ENCODE measurements at regions not wholly inside any gene's neighbourhood (a gene's known extent, or its start where the extent isn't known, plus 50 kb on each side); places are given as distances from the start of the nearest gene placed in this dataset.
"Not testable (repeated sequence)": the region's sequence is repeated elsewhere in the genome, so short reads cannot be mapped to it uniquely, and the experiment has no call there.

DNA sequence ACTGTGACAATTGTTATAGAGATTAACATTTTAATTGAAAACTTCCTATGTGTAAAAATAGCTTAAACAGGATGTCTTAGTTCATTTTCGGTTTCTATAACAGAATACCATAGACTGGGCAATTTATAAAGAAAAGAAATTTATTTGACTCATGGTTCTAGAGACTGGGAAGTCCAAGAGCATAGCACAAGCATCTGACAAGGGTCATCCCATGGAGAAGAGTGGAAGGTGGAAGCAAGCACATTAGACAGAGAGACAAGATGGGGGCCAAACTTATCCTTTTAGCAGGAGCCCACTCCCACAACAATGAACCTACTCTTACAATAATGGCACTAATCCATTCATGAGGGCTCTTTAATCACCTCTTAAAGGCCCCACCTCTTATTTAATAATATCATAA lies 100.3 kb downstream of the FAM161A start:
- Histone ChIP-seq H3K27me3 (ENCODE audit: control insufficient read depth, insufficient read depth, low read length) (no peaks in the 10 kb centered on the region), H3K36me3 (ENCODE audit: control insufficient read depth, low read depth, low read length) (no peaks in the 10 kb centered on the region), H3K27ac (ENCODE audit: low read length) (no peak overlapping the region), H3K4me3 (ENCODE audit: low read length) (no peak overlapping the region), H3K9me3 (ENCODE audit: control insufficient read depth, low read depth, low read length) (no peaks in the 10 kb centered on the region), H3K9ac (ENCODE audit: low read length) (no peak overlapping the region), H3K4me1 (ENCODE audit: control insufficient read depth, low read depth, low read length) (no peaks in the 10 kb centered on the region)

DNA sequence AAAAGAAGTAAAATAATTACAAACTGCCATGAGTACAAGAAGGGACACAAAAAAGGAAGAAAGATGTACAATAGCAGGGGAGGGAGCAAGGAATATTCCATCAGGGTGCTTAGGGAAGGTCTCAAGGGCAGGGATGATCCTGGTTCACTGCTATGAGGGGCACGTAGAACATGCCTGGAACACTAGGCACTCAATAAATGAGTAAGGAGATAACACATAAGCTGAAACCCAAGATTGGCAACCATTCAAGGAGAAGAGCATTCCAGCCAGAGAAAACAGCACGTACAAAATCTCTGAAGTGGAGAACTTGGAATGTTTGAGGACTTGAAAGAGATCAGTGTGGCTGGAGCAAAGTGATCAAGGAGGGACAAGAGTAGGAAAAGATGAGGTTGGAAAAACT lies 103.2 kb downstream of the FAM161A start:
- H3K36me3 ChIP-seq (ENCODE audit: control insufficient read depth, low read depth, low read length) = no peaks in the 10 kb centered on the region
- H3K27ac ChIP-seq (ENCODE audit: low read length) = no peak overlapping the region
- H3K27me3 ChIP-seq (ENCODE audit: control insufficient read depth, insufficient read depth, low read length) = no peaks in the 10 kb centered on the region
- no peaks in the 10 kb centered on the region for H3K4me1 ChIP-seq (ENCODE audit: control insufficient read depth, low read depth, low read length)
- no peak overlapping the region for H3K9ac ChIP-seq (ENCODE audit: low read length)
- H3K9me3 ChIP-seq (ENCODE audit: control insufficient read depth, low read depth, low read length) = no peaks in the 10 kb centered on the region
- H3K4me3 ChIP-seq (ENCODE audit: low read length) = no peak overlapping the region

DNA sequence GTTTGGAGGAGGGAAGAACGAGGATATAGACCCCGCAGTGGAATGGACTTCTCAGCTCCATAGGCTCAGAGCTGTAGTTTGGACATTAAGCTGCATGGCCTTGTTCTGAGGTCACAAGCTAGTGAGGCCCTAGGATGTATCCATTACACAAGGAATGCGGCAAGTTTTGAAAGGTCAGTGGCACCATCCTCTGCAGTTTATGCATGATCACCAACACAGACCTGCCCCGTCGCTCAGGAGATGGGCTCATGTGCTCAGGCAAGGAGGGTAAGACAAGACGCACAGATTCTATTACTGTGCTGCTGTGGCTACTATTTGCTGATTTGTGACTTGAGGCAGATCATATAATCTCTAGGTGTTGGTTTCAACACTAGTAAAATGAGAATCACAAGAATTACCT lies 110.9 kb downstream of the FAM161A start:
- Histone ChIP-seq H3K27ac (ENCODE audit: low read length) (no peak overlapping the region), H3K4me3 (ENCODE audit: low read length) (no peak overlapping the region), H3K36me3 (ENCODE audit: control insufficient read depth, low read depth, low read length) (no peaks in the 10 kb centered on the region), H3K9me3 (ENCODE audit: control insufficient read depth, low read depth, low read length) (no peaks in the 10 kb centered on the region), H3K4me1 (ENCODE audit: control insufficient read depth, low read depth, low read length) (no peaks in the 10 kb centered on the region), H3K9ac (ENCODE audit: low read length) (no peak overlapping the region), H3K27me3 (ENCODE audit: control insufficient read depth, insufficient read depth, low read length) (no peaks in the 10 kb centered on the region)

DNA sequence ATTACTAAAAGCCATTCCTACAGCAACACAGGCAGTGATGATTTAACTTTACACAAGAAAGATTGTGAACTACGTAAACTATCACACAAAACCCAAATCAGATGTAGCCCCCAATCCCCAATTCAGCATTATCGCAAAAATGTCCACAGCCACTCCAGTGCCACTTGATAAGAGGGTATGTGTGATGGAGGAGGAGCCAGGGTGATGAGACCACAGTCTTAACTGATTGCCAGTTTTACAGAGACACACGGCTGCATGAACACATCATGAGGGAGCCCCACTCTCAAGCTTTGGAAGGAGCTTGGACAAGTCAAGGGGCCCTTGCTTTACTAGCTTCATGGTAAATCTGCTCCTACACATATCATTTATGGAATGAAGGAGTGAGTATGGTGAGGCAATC lies 116.0 kb downstream of the FAM161A start:
- H3K27ac ChIP-seq (ENCODE audit: low read length) = no peak overlapping the region
- no peaks in the 10 kb centered on the region for H3K27me3 ChIP-seq (ENCODE audit: control insufficient read depth, insufficient read depth, low read length)
- no peak overlapping the region for H3K9ac ChIP-seq (ENCODE audit: low read length)
- H3K4me3 ChIP-seq (ENCODE audit: low read length) = no peak overlapping the region
- H3K36me3 ChIP-seq (ENCODE audit: control insufficient read depth, low read depth, low read length) = no peaks in the 10 kb centered on the region
- H3K9me3 ChIP-seq (ENCODE audit: control insufficient read depth, low read depth, low read length) = no peaks in the 10 kb centered on the region
- no peaks in the 10 kb centered on the region for H3K4me1 ChIP-seq (ENCODE audit: control insufficient read depth, low read depth, low read length)

DNA sequence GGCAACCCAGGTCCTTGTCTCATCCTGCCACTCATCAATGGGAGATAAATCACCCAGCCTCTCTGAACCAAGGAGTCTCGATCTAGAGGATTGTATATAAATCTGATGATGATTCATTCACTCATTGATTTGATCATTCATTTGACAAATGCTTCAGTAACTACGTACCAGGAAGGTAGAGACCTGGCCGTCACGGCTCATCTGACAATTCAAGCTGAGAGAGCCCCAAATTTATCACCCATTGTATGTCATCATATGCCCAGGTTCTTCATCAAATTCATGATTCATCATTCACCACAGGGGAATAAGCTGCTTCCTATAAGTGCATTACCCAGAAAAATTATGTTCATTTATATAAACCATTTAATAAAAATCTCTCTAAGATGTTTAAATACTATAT lies 116.9 kb downstream of the FAM161A start:
- Histone ChIP-seq H3K4me3 (ENCODE audit: low read length) (no peak overlapping the region), H3K9me3 (ENCODE audit: control insufficient read depth, low read depth, low read length) (no peaks in the 10 kb centered on the region), H3K4me1 (ENCODE audit: control insufficient read depth, low read depth, low read length) (no peaks in the 10 kb centered on the region), H3K36me3 (ENCODE audit: control insufficient read depth, low read depth, low read length) (no peaks in the 10 kb centered on the region), H3K27me3 (ENCODE audit: control insufficient read depth, insufficient read depth, low read length) (no peaks in the 10 kb centered on the region), H3K27ac (ENCODE audit: low read length) (no peak overlapping the region), H3K9ac (ENCODE audit: low read length) (no peak overlapping the region)

DNA sequence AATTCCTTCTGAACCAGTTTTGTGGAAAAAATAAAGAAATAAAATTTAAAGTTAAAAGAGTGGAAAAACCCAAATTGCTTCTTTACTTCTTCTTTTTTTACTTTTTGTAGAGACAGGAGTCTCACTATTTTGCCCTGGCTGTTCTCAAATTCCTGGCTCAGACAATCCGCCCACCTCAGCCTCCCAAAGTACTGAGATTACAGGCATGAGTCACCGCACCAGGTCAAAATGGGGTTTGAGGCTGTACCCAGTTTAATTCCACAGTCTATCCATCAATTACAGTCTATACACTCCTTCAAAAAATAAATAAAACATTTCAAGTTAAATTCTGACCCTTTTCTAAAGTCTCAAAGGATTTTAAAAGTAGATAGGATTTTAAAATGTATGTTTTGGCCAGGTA lies 120.3 kb downstream of the FAM161A start:
- H3K27ac ChIP-seq (ENCODE audit: low read length) = no peak overlapping the region
- H3K9ac ChIP-seq (ENCODE audit: low read length) = no peak overlapping the region
- H3K36me3 ChIP-seq (ENCODE audit: control insufficient read depth, low read depth, low read length) = no peaks in the 10 kb centered on the region
- no peaks in the 10 kb centered on the region for H3K9me3 ChIP-seq (ENCODE audit: control insufficient read depth, low read depth, low read length)
- no peak overlapping the region for H3K4me3 ChIP-seq (ENCODE audit: low read length)
- H3K27me3 ChIP-seq (ENCODE audit: control insufficient read depth, insufficient read depth, low read length) = no peaks in the 10 kb centered on the region
- H3K4me1 ChIP-seq (ENCODE audit: control insufficient read depth, low read depth, low read length) = no peaks in the 10 kb centered on the region

DNA sequence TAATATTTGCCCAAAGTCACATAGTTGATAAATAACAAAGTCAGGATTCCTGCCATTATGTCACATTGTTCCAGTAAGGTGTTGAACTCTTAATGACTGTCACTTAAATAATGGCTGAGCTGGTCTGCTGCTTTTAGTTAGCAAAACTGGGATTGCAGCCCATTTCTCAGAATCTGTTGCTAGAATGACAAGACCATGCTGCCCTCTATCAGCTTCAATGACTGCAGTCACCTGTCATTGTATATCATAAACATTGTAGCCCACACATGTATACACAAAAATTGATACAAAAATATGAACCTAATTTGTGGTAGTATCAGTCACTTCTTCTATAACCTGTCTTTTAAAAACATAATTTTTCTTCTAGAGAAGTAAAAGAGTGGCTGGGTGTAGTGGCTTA lies 121.1 kb downstream of the FAM161A start:
- Histone ChIP-seq H3K36me3 (ENCODE audit: control insufficient read depth, low read depth, low read length) (no peaks in the 10 kb centered on the region), H3K27me3 (ENCODE audit: control insufficient read depth, insufficient read depth, low read length) (no peaks in the 10 kb centered on the region), H3K9me3 (ENCODE audit: control insufficient read depth, low read depth, low read length) (no peaks in the 10 kb centered on the region), H3K4me1 (ENCODE audit: control insufficient read depth, low read depth, low read length) (no peaks in the 10 kb centered on the region), H3K4me3 (ENCODE audit: low read length) (no peak overlapping the region), H3K9ac (ENCODE audit: low read length) (no peak overlapping the region), H3K27ac (ENCODE audit: low read length) (no peak overlapping the region)

DNA sequence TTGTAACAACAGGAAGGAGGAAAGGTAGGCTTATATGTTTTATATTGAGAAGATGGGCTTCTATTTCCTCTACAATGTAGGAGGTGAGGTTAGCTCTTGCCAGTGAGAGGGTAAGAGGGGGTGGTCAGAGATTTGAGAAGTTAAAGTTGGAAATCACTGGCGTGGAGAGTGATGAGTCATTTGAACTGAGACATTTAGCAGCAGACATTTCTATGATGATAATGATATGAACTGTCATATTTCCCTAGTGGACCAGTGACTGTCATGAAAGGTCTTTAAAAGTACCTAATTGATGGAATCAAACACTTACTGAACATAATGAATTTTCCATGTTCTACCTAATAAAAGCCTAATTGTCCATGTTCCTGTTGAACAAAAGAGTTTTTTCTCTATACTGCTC lies 126.1 kb downstream of the FAM161A start:
- Histone ChIP-seq H3K4me1 (ENCODE audit: control insufficient read depth, low read depth, low read length) (no peaks in the 10 kb centered on the region), H3K9ac (ENCODE audit: low read length) (no peak overlapping the region), H3K27me3 (ENCODE audit: control insufficient read depth, insufficient read depth, low read length) (no peaks in the 10 kb centered on the region), H3K4me3 (ENCODE audit: low read length) (no peak overlapping the region), H3K27ac (ENCODE audit: low read length) (no peak overlapping the region), H3K36me3 (ENCODE audit: control insufficient read depth, low read depth, low read length) (no peaks in the 10 kb centered on the region), H3K9me3 (ENCODE audit: control insufficient read depth, low read depth, low read length) (no peaks in the 10 kb centered on the region)

DNA sequence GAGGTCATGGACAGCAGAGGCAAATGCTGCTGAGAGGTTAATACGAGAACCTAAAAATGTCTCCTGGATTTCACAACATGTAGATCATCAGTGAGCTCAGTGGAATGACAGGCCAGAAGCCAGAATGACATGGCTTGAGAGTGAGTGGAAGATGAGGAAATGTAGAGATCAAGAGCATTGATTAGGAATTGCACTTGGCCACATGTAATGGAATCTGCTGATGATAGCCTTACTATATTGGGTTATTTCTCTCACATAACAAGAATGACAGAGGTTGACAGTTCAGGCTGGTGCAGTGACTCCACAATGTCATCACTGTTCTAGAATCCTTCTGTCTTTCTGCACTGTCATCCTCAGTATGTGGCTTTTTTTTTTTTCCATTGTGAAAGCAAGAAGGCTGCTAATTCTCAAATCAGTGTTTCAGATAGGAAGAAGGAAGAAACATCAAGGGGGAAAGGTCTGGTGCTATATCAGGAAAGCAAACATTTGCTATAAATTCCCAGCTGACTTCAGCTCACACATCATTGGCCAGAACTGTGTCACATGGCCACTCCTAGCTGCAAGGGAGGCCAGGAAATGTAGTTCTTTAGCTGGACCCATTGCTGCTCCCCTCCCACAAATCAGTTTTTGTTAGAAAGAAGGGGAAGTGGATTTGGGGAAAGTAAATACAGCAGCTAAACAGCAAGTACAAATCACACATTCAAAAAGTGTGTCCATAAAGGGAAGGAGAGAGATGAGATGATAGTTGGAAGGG lies 127.2 kb downstream of the FAM161A start:
- no peaks in the 10 kb centered on the region for H3K9me3 ChIP-seq (ENCODE audit: control insufficient read depth, low read depth, low read length)
- H3K27ac ChIP-seq (ENCODE audit: low read length) = no peak overlapping the region

DNA sequence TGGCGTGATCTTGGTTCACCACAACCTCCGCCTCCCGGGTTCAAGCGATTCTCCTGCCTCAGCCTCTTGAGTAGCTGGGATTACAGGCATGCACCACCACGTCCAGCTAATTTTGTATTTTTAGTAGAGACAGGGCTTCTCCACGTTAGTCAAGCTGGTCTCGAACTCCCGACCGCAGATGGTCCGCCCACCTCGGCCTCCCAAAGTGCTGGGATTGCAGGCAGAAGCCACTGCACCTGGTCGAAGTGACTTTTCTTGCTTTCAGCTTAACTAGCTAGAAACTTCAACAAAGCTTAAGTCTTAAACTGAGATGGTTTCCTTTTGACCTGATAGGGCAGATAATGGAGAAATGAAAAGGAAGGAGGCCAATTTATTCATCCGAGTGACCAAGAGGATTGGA lies 130.5 kb downstream of the FAM161A start:
- H3K9ac ChIP-seq (ENCODE audit: low read length); H3K4me3 ChIP-seq (ENCODE audit: low read length); H3K9me3 ChIP-seq (ENCODE audit: control insufficient read depth, low read depth, low read length): not testable (repeated sequence)

More for the DNA sequence above, 127.2 kb downstream of the FAM161A start:
- no peaks in the 10 kb centered on the region for H3K4me1 ChIP-seq (ENCODE audit: control insufficient read depth, low read depth, low read length)
- no peaks in the 10 kb centered on the region for H3K27me3 ChIP-seq (ENCODE audit: control insufficient read depth, insufficient read depth, low read length)
- H3K36me3 ChIP-seq (ENCODE audit: control insufficient read depth, low read depth, low read length) = no peaks in the 10 kb centered on the region
- no peak overlapping the region for H3K4me3 ChIP-seq (ENCODE audit: low read length)
- no peak overlapping the region for H3K9ac ChIP-seq (ENCODE audit: low read length)

DNA sequence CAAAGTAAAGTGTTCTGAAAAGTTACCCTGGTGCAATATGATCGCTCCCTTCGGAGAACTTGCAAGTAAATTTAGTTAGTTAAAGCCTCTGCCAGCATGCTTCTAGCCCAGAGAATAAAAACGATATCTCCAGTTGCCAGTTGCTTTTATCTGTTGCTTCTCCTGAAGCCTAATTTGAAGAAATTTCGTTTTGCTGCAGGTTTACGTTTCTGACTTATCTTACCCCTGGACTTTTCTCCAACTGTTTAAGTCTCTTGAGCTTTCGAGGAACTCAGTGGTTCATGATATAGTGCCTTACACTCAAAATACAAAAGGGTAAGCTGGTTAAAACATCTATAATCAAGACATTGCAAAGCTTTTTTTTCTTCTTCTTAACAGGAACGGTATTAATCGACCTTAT lies 131.1 kb downstream of the FAM161A start:
- Histone ChIP-seq H3K4me3 (ENCODE audit: low read length) (no peak overlapping the region), H3K4me1 (ENCODE audit: control insufficient read depth, low read depth, low read length) (no peaks in the 10 kb centered on the region), H3K9ac (ENCODE audit: low read length) (no peak overlapping the region), H3K9me3 (ENCODE audit: control insufficient read depth, low read depth, low read length) (no peaks in the 10 kb centered on the region), H3K27ac (ENCODE audit: low read length) (no peak overlapping the region), H3K36me3 (ENCODE audit: control insufficient read depth, low read depth, low read length) (no peaks in the 10 kb centered on the region), H3K27me3 (ENCODE audit: control insufficient read depth, insufficient read depth, low read length) (no peaks in the 10 kb centered on the region)

More for the DNA sequence above, 130.5 kb downstream of the FAM161A start:
- H3K4me1 ChIP-seq (ENCODE audit: control insufficient read depth, low read depth, low read length); H3K27me3 ChIP-seq (ENCODE audit: control insufficient read depth, insufficient read depth, low read length); H3K27ac ChIP-seq (ENCODE audit: low read length); H3K36me3 ChIP-seq (ENCODE audit: control insufficient read depth, low read depth, low read length): not testable (repeated sequence)

DNA sequence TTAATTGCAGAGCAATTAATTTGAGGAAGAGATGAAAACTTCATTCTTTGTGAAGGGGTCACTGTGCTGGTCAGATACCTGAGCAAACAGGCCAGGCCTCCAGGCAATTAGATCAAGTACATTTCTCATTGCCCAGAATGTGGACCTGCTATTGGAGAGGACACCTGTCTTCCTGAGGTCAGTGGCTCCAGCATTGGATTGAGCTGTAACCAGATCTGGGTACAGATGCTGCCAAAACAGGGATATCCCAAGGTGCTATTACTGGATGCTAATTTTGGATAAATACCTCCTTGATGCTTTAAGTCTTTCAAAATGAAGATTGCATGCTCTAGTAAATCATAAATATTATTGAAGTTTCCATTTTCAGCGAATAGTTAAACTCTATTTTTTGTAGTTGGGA lies 131.5 kb downstream of the FAM161A start:
- Histone ChIP-seq H3K27me3 (ENCODE audit: control insufficient read depth, insufficient read depth, low read length) (no peaks in the 10 kb centered on the region), H3K36me3 (ENCODE audit: control insufficient read depth, low read depth, low read length) (no peaks in the 10 kb centered on the region), H3K27ac (ENCODE audit: low read length) (no peak overlapping the region), H3K9me3 (ENCODE audit: control insufficient read depth, low read depth, low read length) (no peaks in the 10 kb centered on the region), H3K4me3 (ENCODE audit: low read length) (no peak overlapping the region), H3K9ac (ENCODE audit: low read length) (no peak overlapping the region), H3K4me1 (ENCODE audit: control insufficient read depth, low read depth, low read length) (no peaks in the 10 kb centered on the region)
